Mammary epithelial cell (primary cell): ENCODE measurements at regions not wholly inside any gene's neighbourhood (a gene's known extent, or its start where the extent isn't known, plus 50 kb on each side); places are given as distances from the start of the nearest gene placed in this dataset.

Experiments
- CTCF ChIP-seq, 2 donors: IDR thresholded peaks in 1 of 2; conservative IDR thresholded peaks in 1 of 2; 2 replicates each; pipeline ENCODE4 v1.5.1; 2011 to 2012; ENCODE audit warnings: inconsistent platforms in 2 of 2, low read length in 2 of 2, mild to moderate bottlenecking in 2 of 2, control low read depth in 1 of 2, low read depth in 1 of 2; ENCODE audit not compliant: insufficient read depth in 1 of 2; ENCODE audit errors: extremely low read depth in 1 of 2
- EZH2 ChIP-seq: IDR thresholded peaks from 2 replicates; pipeline ENCODE4 v1.6.1; 2012; ENCODE audit warnings: low read length, inconsistent platforms, borderline replicate concordance

- TF ChIP-seq EZH2 (no peak), CTCF (conservative IDR thresholded peaks at IDR 0.05 in 1 of 2, IDR thresholded peaks at IDR 0.05 in 1 of 2; ENCODE audit: extremely low read depth in 1 of 2, insufficient read depth in 1 of 2, low read depth in 1 of 2, low read length in 2 of 2) (no peak)
Observed at GRCh38 chr4:31134720-31135119, 414.6 kb downstream of the PCDH7 start.
